ENCODE measurements at regions not wholly inside any gene's neighbourhood (a gene's known extent, or its start where the extent isn't known, plus 50 kb on each side); places are given as distances from the start of the nearest gene placed in this dataset.

DNA sequence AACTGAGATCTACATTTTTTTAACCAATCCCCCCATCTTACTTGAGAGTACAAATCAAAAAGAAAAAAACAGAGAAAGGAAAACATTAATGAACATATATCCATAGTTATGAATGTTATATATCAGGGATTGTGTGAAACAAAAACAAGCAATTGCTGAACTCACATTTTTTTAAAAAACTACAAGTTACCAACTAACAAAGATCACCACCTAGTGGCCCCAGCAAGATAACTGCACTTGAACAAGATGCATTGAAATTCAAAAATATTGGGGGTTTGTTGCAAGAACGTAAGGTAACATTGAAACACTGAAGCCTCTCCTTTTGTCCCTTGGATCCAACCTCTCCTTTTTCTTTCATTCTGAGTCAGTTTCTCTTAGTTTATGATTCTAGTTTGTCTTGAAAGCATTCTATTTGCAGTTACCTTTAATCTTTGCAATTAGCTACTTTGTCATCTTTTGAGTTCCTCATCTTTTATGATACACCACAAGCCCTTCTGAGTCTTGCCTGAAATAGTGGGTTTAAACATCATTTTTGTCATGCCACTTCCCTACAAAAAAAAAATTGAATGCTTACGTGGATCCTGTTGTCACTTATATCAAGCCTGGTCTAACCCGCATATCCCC lies 87.3 kb upstream of the TES start:
- no peak overlapping the region for H3K9ac ChIP-seq (ENCODE audit: low read depth, low read length)
- H3K23ac ChIP-seq (ENCODE audit: low read depth, low read length), result no peak overlapping the region
- H3K18ac ChIP-seq (ENCODE audit: low read depth, low read length), result no peak overlapping the region
- no peak overlapping the region for H2BK120ac ChIP-seq (ENCODE audit: low read depth, low read length)
- no peak overlapping the region for H2AK5ac ChIP-seq (ENCODE audit: low read depth, low read length)
- H3K27me3 ChIP-seq (ENCODE audit: control insufficient read depth, insufficient read depth, low read length), result no peaks in the 10 kb centered on the region
- no peak overlapping the region for H2BK20ac ChIP-seq (ENCODE audit: low read depth, low read length)
- H3K79me1 ChIP-seq (ENCODE audit: low read depth in 1 of 2, low read length in 2 of 2), result no peaks in the 10 kb centered on the region
- ATAC-seq (ENCODE audit: low read depth) (peak; percentile 53; the same call in 1 of the 2 replicates), DNase-seq (peak; percentile 66)
- ChIA-PET CTCF (interaction anchor here (0.7 to 1.6 kb wide), 4 partner anchors 10 to 290 kb away, joined by 3 to 6 read pairs (median 4); no protein-coding TSS in a partner anchor), POLR2A (ENCODE audit: unreplicated experiment) (interaction anchor here (0.7 kb wide), 1 partner anchor 165 kb away, joined by 3 read pairs; no protein-coding TSS in a partner anchor)
- no peak overlapping the region for H3K27ac ChIP-seq (ENCODE audit: insufficient read depth, low read length)
- H2BK15ac ChIP-seq (ENCODE audit: low read depth, low read length), result no peak overlapping the region
- H3K4me2 ChIP-seq (ENCODE audit: low read depth, low read length), result no peak overlapping the region
- H3K36me3 ChIP-seq (ENCODE audit: control insufficient read depth, insufficient read depth, low read length), result no peaks in the 10 kb centered on the region
- H3K4ac ChIP-seq (ENCODE audit: low read depth, low read length), result no peak overlapping the region
- no peak overlapping the region for H4K5ac ChIP-seq (ENCODE audit: low read depth, low read length)
- no peak overlapping the region for H2BK5ac ChIP-seq (ENCODE audit: low read depth, low read length, poor library complexity, severe bottlenecking)
- no peak overlapping the region for H4K91ac ChIP-seq (ENCODE audit: insufficient read depth, low read depth, low read length)
- 83% methylated on average over 1 of the region's 3 CpGs; no CpG with 5 or more reads in 1 of the 2 experiments for WGBS, 2 experiments (ENCODE audit: extremely low coverage in 2 of 2, insufficient read length in 1 of 2)
- no peak overlapping the region for H4K8ac ChIP-seq (ENCODE audit: low read depth in 2 of 2, low read length in 2 of 2)
- no peak overlapping the region for H2AK9ac ChIP-seq (replicated peaks; ENCODE audit: low read depth, low read length, poor library complexity)
- no peak overlapping the region for H3K56ac ChIP-seq (ENCODE audit: extremely low read depth, insufficient read depth, low read length)
- H3K9me1 ChIP-seq (ENCODE audit: insufficient read depth, low read length), result no peaks in the 10 kb centered on the region
- H3K4me1 ChIP-seq (ENCODE audit: control insufficient read depth, insufficient read depth, low read length), result peaks cover 3% of the 10 kb centered on the region
- dilution Hi-C loops (cut with HindIII; ENCODE audit: low sequenced_read_pairs, unreplicated experiment) (no loop called here), intact Hi-C loops (cut with micrococcal nuclease) (loop anchor here (1.0 to 10.0 kb wide), 3 partner anchors 212 to 768 kb away; no protein-coding TSS in a partner anchor), in situ Hi-C loops (cut with MboI; ENCODE audit: low sequenced_read_pairs) (loop anchor here (10.0 kb wide), 1 partner anchor 1258 kb away; no protein-coding TSS in a partner anchor)
- H2AFZ ChIP-seq (replicated peaks; ENCODE audit: low read length, poor library complexity), result no peak overlapping the region
- H3K9me3 ChIP-seq (ENCODE audit: control insufficient read depth, insufficient read depth, low read length), result no peaks in the 10 kb centered on the region
- no peaks in the 10 kb centered on the region for H4K20me1 ChIP-seq (ENCODE audit: insufficient read depth, low read length)
- H3K4me3 ChIP-seq (ENCODE audit: insufficient read depth, low read depth, low read length), result no peak overlapping the region
- TF ChIP-seq MAFK (IDR thresholded peaks at IDR 0.05; ENCODE audit: low read depth, low read length) (peak; percentile 40; the same call in 1 of the 2 replicates), MXI1 (IDR thresholded peaks at IDR 0.05; ENCODE audit: borderline replicate concordance, low read depth, low read length) (no peak), RCOR1 (IDR thresholded peaks at IDR 0.05; ENCODE audit: insufficient replicate concordance, low read length) (no peak), USF2 (IDR thresholded peaks at IDR 0.05; ENCODE audit: low read depth, low read length) (no peak), NFE2L2 (IDR thresholded peaks at IDR 0.05; ENCODE audit: low read depth, low read length) (no peak), CEBPB (IDR thresholded peaks at IDR 0.05; ENCODE audit: low read depth, low read length) (no peak), MAZ (IDR thresholded peaks at IDR 0.05; ENCODE audit: borderline replicate concordance, low read depth, low read length) (no peak), RAD21 (IDR thresholded peaks at IDR 0.05; ENCODE audit: low read length) (peak; percentile 69), SMC3 (IDR thresholded peaks at IDR 0.05; ENCODE audit: low read depth, low read length) (peak; percentile 70), BHLHE40 (IDR thresholded peaks at IDR 0.05; ENCODE audit: low read depth, low read length) (no peak), POLR2A (IDR thresholded peaks at IDR 0.05; ENCODE audit: low read depth, low read length) (no peak), FOS (IDR thresholded peaks at IDR 0.05; ENCODE audit: low read depth, low read length) (no peak), ELK1 (IDR thresholded peaks at IDR 0.05; ENCODE audit: borderline replicate concordance, low read depth, low read length) (no peak), RFX5 (IDR thresholded peaks at IDR 0.05; ENCODE audit: low read depth, low read length) (no peak), CHD1 (IDR thresholded peaks at IDR 0.05; ENCODE audit: low read depth, low read length) (no peak), CTCF (conservative IDR thresholded peaks at IDR 0.05; ENCODE audit: low read depth, low read length) (peak; percentile 81)
- BruUV-seq (replicated peaks), result no TSS peak
- no peak overlapping the region for H3K14ac ChIP-seq (replicated peaks; ENCODE audit: low read depth, low read length)
